Keratinocyte (primary cell): ENCODE measurements at regions not wholly inside any gene's neighbourhood (a gene's known extent, or its start where the extent isn't known, plus 50 kb on each side); places are given as distances from the start of the nearest gene placed in this dataset.

Experiments used
- EZH2 ChIP-seq: IDR thresholded peaks from one replicate; pipeline ENCODE4 v1.6.1; 2012; ENCODE audit warnings: inconsistent platforms, mild to moderate bottlenecking, low read length, moderate library complexity
- TF ChIP-seq, protein P1 (sequence below), 3 experiments: IDR thresholded peaks in 1 of 3; conservative IDR thresholded peaks in 1 of 3; optimal IDR thresholded peaks in 1 of 3; 2 replicates in 2 of 3; 3 replicates in 1 of 3; pipeline versions ENCODE3 to v1.5.1; 2011; ENCODE audit warnings: low read length in 3 of 3, mild to moderate bottlenecking in 3 of 3, moderate library complexity in 2 of 3, control low read depth in 1 of 3, inconsistent platforms in 1 of 3; ENCODE audit not compliant: insufficient read depth in 2 of 3; ENCODE audit errors: extremely low read depth in 1 of 3

DNA sequence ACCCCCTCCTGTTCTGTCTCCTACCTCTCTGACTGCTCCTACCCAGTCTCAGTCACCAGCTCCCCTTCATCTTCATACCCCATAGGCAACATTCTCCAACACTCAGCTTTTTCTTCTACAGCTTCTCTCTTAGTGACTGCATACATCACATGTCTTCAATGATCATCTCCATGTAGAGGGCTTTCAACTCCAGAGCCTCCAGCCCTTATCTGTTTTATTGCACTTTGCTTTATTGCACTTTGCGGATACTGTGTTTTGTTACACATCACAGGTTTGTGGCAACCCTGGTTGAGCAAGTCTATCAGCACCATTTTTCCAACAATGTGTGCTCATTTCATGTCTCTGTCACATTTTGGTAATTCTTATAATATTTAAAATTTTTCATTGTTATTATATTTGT is 230.7 kb downstream of the DEPDC1B start:
- TF ChIP-seq, protein P1, sequence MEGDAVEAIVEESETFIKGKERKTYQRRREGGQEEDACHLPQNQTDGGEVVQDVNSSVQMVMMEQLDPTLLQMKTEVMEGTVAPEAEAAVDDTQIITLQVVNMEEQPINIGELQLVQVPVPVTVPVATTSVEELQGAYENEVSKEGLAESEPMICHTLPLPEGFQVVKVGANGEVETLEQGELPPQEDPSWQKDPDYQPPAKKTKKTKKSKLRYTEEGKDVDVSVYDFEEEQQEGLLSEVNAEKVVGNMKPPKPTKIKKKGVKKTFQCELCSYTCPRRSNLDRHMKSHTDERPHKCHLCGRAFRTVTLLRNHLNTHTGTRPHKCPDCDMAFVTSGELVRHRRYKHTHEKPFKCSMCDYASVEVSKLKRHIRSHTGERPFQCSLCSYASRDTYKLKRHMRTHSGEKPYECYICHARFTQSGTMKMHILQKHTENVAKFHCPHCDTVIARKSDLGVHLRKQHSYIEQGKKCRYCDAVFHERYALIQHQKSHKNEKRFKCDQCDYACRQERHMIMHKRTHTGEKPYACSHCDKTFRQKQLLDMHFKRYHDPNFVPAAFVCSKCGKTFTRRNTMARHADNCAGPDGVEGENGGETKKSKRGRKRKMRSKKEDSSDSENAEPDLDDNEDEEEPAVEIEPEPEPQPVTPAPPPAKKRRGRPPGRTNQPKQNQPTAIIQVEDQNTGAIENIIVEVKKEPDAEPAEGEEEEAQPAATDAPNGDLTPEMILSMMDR (optimal IDR thresholded peaks at IDR 0.05 in 1 of 3, IDR thresholded peaks at IDR 0.05 in 1 of 3, conservative IDR thresholded peaks at IDR 0.05 in 1 of 3; ENCODE audit: extremely low read depth in 1 of 3, insufficient read depth in 2 of 3, low read length in 3 of 3) = no peak
- no peak for TF ChIP-seq EZH2
